ENCODE measurements at regions not wholly inside any gene's neighbourhood (a gene's known extent, or its start where the extent isn't known, plus 50 kb on each side); places are given as distances from the start of the nearest gene placed in this dataset.

- H3K79me2 ChIP-seq (ENCODE audit: control insufficient read depth, low read length), result no peaks in the 10 kb centered on the region
- H3K9me2 ChIP-seq (replicated peaks; ENCODE audit: control insufficient read depth, low read length), result no peaks in the 10 kb centered on the region
- H4K20me1 ChIP-seq (ENCODE audit: control insufficient read depth, insufficient read depth, low read depth, low read length), result no peaks in the 10 kb centered on the region
- H3K4me2 ChIP-seq (ENCODE audit: low read length), result no peak overlapping the region
- no peaks in the 10 kb centered on the region for H3K36me3 ChIP-seq (ENCODE audit: control insufficient read depth, low read length)
- TF ChIP-seq EZH2phosphoT487 (IDR thresholded peaks at IDR 0.05; ENCODE audit: borderline replicate concordance, low read length), result no peak
- no peak for TF ChIP-seq CTCF (IDR thresholded peaks at IDR 0.05; ENCODE audit: low read depth, low read length, poor library complexity, severe bottlenecking)
- no peak overlapping the region for H3K4me3 ChIP-seq (ENCODE audit: low read length)
- no peaks in the 10 kb centered on the region for H3F3A ChIP-seq (ENCODE audit: control insufficient read depth, insufficient read depth)
- H3K27ac ChIP-seq (ENCODE audit: low read depth, low read length), result no peak overlapping the region
- no peaks in the 10 kb centered on the region for H3K9me3 ChIP-seq (ENCODE audit: control insufficient read depth, insufficient read depth, low read length)
- H3K4me1 ChIP-seq (ENCODE audit: control insufficient read depth, low read length), result no peaks in the 10 kb centered on the region
- H3K27me3 ChIP-seq (ENCODE audit: control insufficient read depth, low read length), result 0 out of 2 replicates have a peak, but pooled peaks cover 3% of the 10 kb centered on the region
Measured at GRCh38 chr18:10167759-10168158, 253.9 kb downstream of the VAPA start.

- H4K20me1 ChIP-seq (ENCODE audit: control insufficient read depth, insufficient read depth, low read depth, low read length), result no peaks in the 10 kb centered on the region
- H3K27ac ChIP-seq (ENCODE audit: low read depth, low read length), result no peak overlapping the region
- no peaks in the 10 kb centered on the region for H3K36me3 ChIP-seq (ENCODE audit: control insufficient read depth, low read length)
- H3K9me2 ChIP-seq (replicated peaks; ENCODE audit: control insufficient read depth, low read length), result no peaks in the 10 kb centered on the region
- 0 out of 2 replicates have a peak, but pooled peaks cover 3% of the 10 kb centered on the region for H3K27me3 ChIP-seq (ENCODE audit: control insufficient read depth, low read length)
- no peak overlapping the region for H3K4me2 ChIP-seq (ENCODE audit: low read length)
- H3K79me2 ChIP-seq (ENCODE audit: control insufficient read depth, low read length), result no peaks in the 10 kb centered on the region
- H3K4me3 ChIP-seq (ENCODE audit: low read length), result no peak overlapping the region
- no peaks in the 10 kb centered on the region for H3F3A ChIP-seq (ENCODE audit: control insufficient read depth, insufficient read depth)
- no peak for TF ChIP-seq EZH2phosphoT487 (IDR thresholded peaks at IDR 0.05; ENCODE audit: borderline replicate concordance, low read length)
- no peak for TF ChIP-seq CTCF (IDR thresholded peaks at IDR 0.05; ENCODE audit: low read depth, low read length, poor library complexity, severe bottlenecking)
- no peaks in the 10 kb centered on the region for H3K4me1 ChIP-seq (ENCODE audit: control insufficient read depth, low read length)
- H3K9me3 ChIP-seq (ENCODE audit: control insufficient read depth, insufficient read depth, low read length), result no peaks in the 10 kb centered on the region
Measured at GRCh38 chr18:10168477-10168876, 254.7 kb downstream of the VAPA start.

GRCh38 chr18:10169064-10169562, 255.3 kb downstream of the VAPA start:
- Histone ChIP-seq H3K27me3 (ENCODE audit: control insufficient read depth, low read length) (0 out of 2 replicates have a peak, but pooled peaks cover 3% of the 10 kb centered on the region), H3F3A (ENCODE audit: control insufficient read depth, insufficient read depth) (no peaks in the 10 kb centered on the region), H3K79me2 (ENCODE audit: control insufficient read depth, low read length) (no peaks in the 10 kb centered on the region), H3K4me1 (ENCODE audit: control insufficient read depth, low read length) (no peaks in the 10 kb centered on the region), H3K9me2 (replicated peaks; ENCODE audit: control insufficient read depth, low read length) (no peaks in the 10 kb centered on the region), H4K20me1 (ENCODE audit: control insufficient read depth, insufficient read depth, low read depth, low read length) (no peaks in the 10 kb centered on the region), H3K27ac (ENCODE audit: low read depth, low read length) (no peak overlapping the region), H3K36me3 (ENCODE audit: control insufficient read depth, low read length) (no peaks in the 10 kb centered on the region), H3K4me3 (ENCODE audit: low read length) (no peak overlapping the region), H3K9me3 (ENCODE audit: control insufficient read depth, insufficient read depth, low read length) (no peaks in the 10 kb centered on the region), H3K4me2 (ENCODE audit: low read length) (no peak overlapping the region)
- TF ChIP-seq EZH2phosphoT487 (IDR thresholded peaks at IDR 0.05; ENCODE audit: borderline replicate concordance, low read length) (no peak), CTCF (IDR thresholded peaks at IDR 0.05; ENCODE audit: low read depth, low read length, poor library complexity, severe bottlenecking) (no peak)
